HCT116 (cell line): ENCODE measurements at regions not wholly inside any gene's neighbourhood (a gene's known extent, or its start where the extent isn't known, plus 50 kb on each side); places are given as distances from the start of the nearest gene placed in this dataset.

Experiments used
- ATAC-seq: fragments of 200-7000 bp; cut with Tn5 transposase; 2 replicates; pipeline ENCODE4 v1.9.1; 2020; ENCODE audit warnings: mild to moderate bottlenecking, moderate library complexity
- BruUV-seq: library from RNA; stranded (reverse); fragments of 400-500 nt; replicated peaks from 2 replicates; lab custom pipeline; 2021; lab: Mats Ljungman, UMichigan
- CTCF ChIA-PET: fragments of 300-600 bp; sonication (Branson Sonifier 250); formaldehyde crosslinking; loops from one replicate; lab custom pipeline; 2021; ENCODE audit warnings: antibody characterized with exemption; lab: Charles Lee
- POLR2A ChIA-PET: fragments of 300-600, 350-600 bp; sonication (Branson Sonifier 250); formaldehyde crosslinking; loops from one replicate; lab custom pipeline; 2021; ENCODE audit warnings: antibody characterized with exemption; lab: Charles Lee
- RAD21 ChIA-PET, 2 experiments: fragments of 300-600 bp; sonication (Branson Sonifier 250); formaldehyde crosslinking; loops; one replicate each; lab custom pipeline; 2023; ENCODE audit warnings: low total read pairs in 2 of 2; ENCODE audit not compliant: uncharacterized antibody in 2 of 2, unreplicated experiment in 2 of 2, low non-redundant PET in 1 of 2; lab: Charles Lee
- DNase-seq: peaks from one replicate; pipeline ENCODE4 v3.0.0-alpha.2; 2010; ENCODE audit warnings: low read depth, low spot score
- H2AFZ ChIP-seq: fragments of 200-600 bp; shearing (Covaris generic), sonication (generic); 2 replicates; pipeline ENCODE4 v1.6.1; 2017; ENCODE audit warnings: low read depth, mixed run types, mixed read lengths, antibody characterized with exemption, low read length; ENCODE audit not compliant: poor library complexity, severe bottlenecking
- H3K27ac ChIP-seq: 2 replicates; pipeline ENCODE4 v1.5.1; 2012; ENCODE audit warnings: low read depth, low read length
- H3K27me3 ChIP-seq: fragments of 200-600 bp; sonication (generic); 2 replicates; pipeline ENCODE4 v1.6.1; 2016; ENCODE audit warnings: mixed run types, low read length, mixed read lengths; ENCODE audit not compliant: insufficient read depth
- H3K36me3 ChIP-seq, 2 experiments: fragments of 200-500 bp in 1 of 2; fragments of 200-600 bp in 1 of 2; sonication (Bioruptor generic) in 1 of 2; sonication (generic) in 1 of 2; 2 replicates each; pipeline versions ENCODE4 v1.5.1 to v1.6.1; 2014 to 2016; ENCODE audit warnings: low read length in 2 of 2, inconsistent platforms in 1 of 2, mixed read lengths in 1 of 2, mixed run types in 1 of 2; ENCODE audit not compliant: insufficient read depth in 2 of 2, control insufficient read depth in 1 of 2
- H3K4me1 ChIP-seq, 2 experiments: fragments of 200-600 bp in 1 of 2; sonication (generic) in 1 of 2; 2 replicates each; pipeline versions ENCODE4 v1.5.1 to v1.6.1; 2012 to 2017; ENCODE audit warnings: low read length in 2 of 2, inconsistent platforms in 1 of 2, mild to moderate bottlenecking in 1 of 2, mixed read lengths in 1 of 2, mixed run types in 1 of 2, moderate library complexity in 1 of 2; ENCODE audit not compliant: insufficient read depth in 2 of 2, control insufficient read depth in 1 of 2
- H3K4me2 ChIP-seq: fragments of 200-600 bp; sonication (generic); 2 replicates; pipeline ENCODE4 v1.6.1; 2017; ENCODE audit warnings: mixed run types, low read length, mixed read lengths
- H3K4me3 ChIP-seq, 2 experiments: fragments of 200-600 bp in 1 of 2; sonication (generic) in 1 of 2; replicated peaks in 1 of 2; 2 replicates each; pipeline ENCODE4 v1.5.1; 2011 to 2016; ENCODE audit warnings: low read length in 2 of 2, control low read depth in 1 of 2, low read depth in 1 of 2, mild to moderate bottlenecking in 1 of 2, mixed read lengths in 1 of 2, mixed run types in 1 of 2
- H3K79me2 ChIP-seq: fragments of 200-600 bp; sonication (generic); 2 replicates; pipeline ENCODE4 v1.6.1; 2017; ENCODE audit warnings: mild to moderate bottlenecking, mixed run types, low read length, moderate library complexity, mixed read lengths; ENCODE audit not compliant: insufficient read depth
- H3K9ac ChIP-seq: fragments of 200-600 bp; sonication (generic); 2 replicates; pipeline ENCODE4 v1.6.1; 2016; ENCODE audit warnings: low read length, mixed read lengths
- H3K9me2 ChIP-seq: fragments of 200-600 bp; sonication (generic), shearing (Covaris generic); 2 replicates; pipeline ENCODE4 v1.6.1; 2017; ENCODE audit warnings: mixed run types, mild to moderate bottlenecking, moderate library complexity; ENCODE audit not compliant: insufficient read depth
- H3K9me3 ChIP-seq, 2 experiments: fragments of 200-500 bp in 1 of 2; fragments of 200-600 bp in 1 of 2; sonication (Bioruptor generic) in 1 of 2; sonication (generic) in 1 of 2; 2 replicates each; pipeline ENCODE4 v1.6.1; 2014 to 2017; ENCODE audit warnings: low read length in 2 of 2, mixed read lengths in 2 of 2, inconsistent platforms in 1 of 2, low read depth in 1 of 2, mild to moderate bottlenecking in 1 of 2, mixed run types in 1 of 2, moderate library complexity in 1 of 2; ENCODE audit not compliant: control insufficient read depth in 1 of 2, insufficient read depth in 1 of 2
- H4K20me1 ChIP-seq: fragments of 200-600 bp; sonication (generic), shearing (Covaris generic); 2 replicates; pipeline ENCODE4 v1.6.1; 2017; ENCODE audit warnings: mixed run types, mild to moderate bottlenecking, moderate library complexity; ENCODE audit not compliant: insufficient read depth
- EGR1 ChIP-seq: IDR thresholded peaks from 2 replicates; pipeline ENCODE4 v1.6.1; 2012; ENCODE audit warnings: low read depth
- EZH2 ChIP-seq: fragments of 200-600 bp; sonication (generic); IDR thresholded peaks from 2 replicates; pipeline ENCODE4 v1.6.1; 2017; ENCODE audit warnings: antibody characterized with exemption, mixed run types
- MAX ChIP-seq: IDR thresholded peaks from 2 replicates; pipeline ENCODE4 v1.6.1; 2012
- POLR2A ChIP-seq: IDR thresholded peaks from 2 replicates; pipeline ENCODE4 v1.7.0; 2011; ENCODE audit warnings: borderline replicate concordance; ENCODE audit not compliant: insufficient read depth, insufficient read length; ENCODE audit errors: extremely low read depth
- POLR2AphosphoS5 ChIP-seq: IDR thresholded peaks from 2 replicates; pipeline ENCODE4 v1.6.1; 2011; ENCODE audit warnings: mild to moderate bottlenecking, low read depth, low read length, moderate library complexity
- TCF7L2 ChIP-seq: IDR thresholded peaks from 2 replicates; pipeline ENCODE4 v1.7.0; 2011; ENCODE audit warnings: borderline replicate concordance, inconsistent platforms; ENCODE audit not compliant: insufficient read depth, insufficient read length; ENCODE audit errors: extremely low read depth
- YY1 ChIP-seq: IDR thresholded peaks from 2 replicates; pipeline ENCODE4 v1.6.1; 2011; ENCODE audit warnings: low read length, low read depth, moderate library complexity, mild to moderate bottlenecking; ENCODE audit not compliant: insufficient replicate concordance; ENCODE audit errors: extremely low read depth
- ZFX ChIP-seq: fragments of 450-650 bp; IDR thresholded peaks from 2 replicates; pipeline ENCODE4 v1.6.1; 2017
- intact Hi-C: fragments of 100-400 bp; cut with micrococcal nuclease; formaldehyde crosslinking; loops from 2 replicates; pipeline ENCODE4 v1.10.0; 2022
- TF ChIP-seq, protein P1 (sequence below): IDR thresholded peaks from 2 replicates; pipeline ENCODE4 v1.6.1; 2011; ENCODE audit warnings: mild to moderate bottlenecking, low read length, moderate library complexity; ENCODE audit not compliant: insufficient replicate concordance; ENCODE audit errors: extremely low read depth

GRCh38 chr13:30829145-30829832, 76.8 kb upstream of the MEDAG start:
- no peaks in the 10 kb centered on the region for H3K9me3 ChIP-seq
- H3K27me3 ChIP-seq = no peaks in the 10 kb centered on the region
- ATAC-seq (peak; percentile 67), DNase-seq (peak; percentile 94)
- H3K4me1 ChIP-seq = peaks cover 55 to 63% of the 10 kb centered on the region in 2 experiments
- no TSS peak for BruUV-seq
- intact Hi-C loops = no loop called here
- H3K79me2 ChIP-seq = no peaks in the 10 kb centered on the region
- ChIA-PET POLR2A (interaction anchor here (1.2 kb wide), 1 partner anchor 9 kb away, joined by 3 read pairs; no protein-coding TSS in a partner anchor), RAD21 (no interaction called here), CTCF (interaction anchor here (1.2 kb wide), 1 partner anchor 36 kb away, joined by 3 read pairs; no protein-coding TSS in a partner anchor)
- H4K20me1 ChIP-seq = no peaks in the 10 kb centered on the region
- H3K9ac ChIP-seq = peak overlapping the region; percentile 26; the same call in 1 of the 2 replicates
- peak overlapping the region; percentile 84 for H3K4me2 ChIP-seq
- peak overlapping the region; percentile 65 for H3K27ac ChIP-seq
- H2AFZ ChIP-seq = no peak overlapping the region
- H3K4me3 ChIP-seq = peak overlapping the region in 1 of 2 experiments; percentile 30; a peak in 2 of 4 replicates
- H3K9me2 ChIP-seq = no peaks in the 10 kb centered on the region
- TF ChIP-seq MAX = no peak
- TF ChIP-seq ZFX = no peak
- peak; percentile 48 for TF ChIP-seq YY1
- no peak for TF ChIP-seq EGR1
- TF ChIP-seq POLR2AphosphoS5 = peak; percentile 68
- no peak for TF ChIP-seq EZH2
- TF ChIP-seq TCF7L2 = peak; percentile 90
- TF ChIP-seq, protein P1, sequence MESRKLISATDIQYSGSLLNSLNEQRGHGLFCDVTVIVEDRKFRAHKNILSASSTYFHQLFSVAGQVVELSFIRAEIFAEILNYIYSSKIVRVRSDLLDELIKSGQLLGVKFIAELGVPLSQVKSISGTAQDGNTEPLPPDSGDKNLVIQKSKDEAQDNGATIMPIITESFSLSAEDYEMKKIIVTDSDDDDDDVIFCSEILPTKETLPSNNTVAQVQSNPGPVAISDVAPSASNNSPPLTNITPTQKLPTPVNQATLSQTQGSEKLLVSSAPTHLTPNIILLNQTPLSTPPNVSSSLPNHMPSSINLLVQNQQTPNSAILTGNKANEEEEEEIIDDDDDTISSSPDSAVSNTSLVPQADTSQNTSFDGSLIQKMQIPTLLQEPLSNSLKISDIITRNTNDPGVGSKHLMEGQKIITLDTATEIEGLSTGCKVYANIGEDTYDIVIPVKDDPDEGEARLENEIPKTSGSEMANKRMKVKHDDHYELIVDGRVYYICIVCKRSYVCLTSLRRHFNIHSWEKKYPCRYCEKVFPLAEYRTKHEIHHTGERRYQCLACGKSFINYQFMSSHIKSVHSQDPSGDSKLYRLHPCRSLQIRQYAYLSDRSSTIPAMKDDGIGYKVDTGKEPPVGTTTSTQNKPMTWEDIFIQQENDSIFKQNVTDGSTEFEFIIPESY = peak; percentile 17
- no peak for TF ChIP-seq POLR2A
- H3K36me3 ChIP-seq = no peaks in the 10 kb centered on the region
